ENCODE measurements at regions not wholly inside any gene's neighbourhood (a gene's known extent, or its start where the extent isn't known, plus 50 kb on each side); places are given as distances from the start of the nearest gene placed in this dataset.

GRCh38 chr1:183730107-183730724 lies 74.7 kb upstream of the RGL1 start:
- intact Hi-C loops (cut with DNase I; ENCODE audit: low total_unique reads) = no loop called here
- Histone ChIP-seq H3K27ac (no peak overlapping the region), H3K9me3 (no peaks in the 10 kb centered on the region), H3K36me3 (no peaks in the 10 kb centered on the region), H3K27me3 (no peaks in the 10 kb centered on the region), H3K4me3 (no peak overlapping the region), H3K4me1 (peaks cover 0 to 13% (median 3%) of the 10 kb centered on the region in 4 donors)
- no peak for DNase-seq
- in situ Hi-C loops (cut with MboI; ENCODE audit: low pct_ligation_motif_present in 1 of 4, low pct_unique_long_range_greater_than_20kb in 1 of 4, low sequenced_read_pairs in 3 of 4) = no loop called here
- TF ChIP-seq POLR2A (IDR thresholded peaks at IDR 0.05) (no peak), POLR2AphosphoS5 (IDR thresholded peaks at IDR 0.05) (no peak), EP300 (IDR thresholded peaks at IDR 0.05; ENCODE audit: low read depth) (no peak)
- 85% methylated on average over 2 of the region's 2 CpGs; no CpG with 5 or more reads in 1 of the 2 donors for WGBS, 2 donors (ENCODE audit: low coverage in 1 of 2)

GRCh38 chr1:183726825-183727224 lies 73.7 kb upstream of the APOBEC4 start:
- Histone ChIP-seq H3K4me1 (no peaks in the 10 kb centered on the region), H3K36me3 (no peaks in the 10 kb centered on the region), H3K27me3 (no peaks in the 10 kb centered on the region), H3K9me3 (no peaks in the 10 kb centered on the region), H3K4me3 (no peak overlapping the region), H3K27ac (no peak overlapping the region)
- in situ Hi-C loops (cut with MboI; ENCODE audit: low pct_ligation_motif_present in 1 of 4, low pct_unique_long_range_greater_than_20kb in 1 of 4, low sequenced_read_pairs in 3 of 4) (no loop called here), intact Hi-C loops (cut with DNase I; ENCODE audit: low total_unique reads) (no loop called here)
- 83% methylated on average over 1 of the region's 1 CpG for WGBS, 2 donors (ENCODE audit: low coverage in 1 of 2)
- no peak for DNase-seq
- TF ChIP-seq POLR2A (IDR thresholded peaks at IDR 0.05) (no peak), CTCF (IDR thresholded peaks at IDR 0.05) (no peak), EP300 (IDR thresholded peaks at IDR 0.05; ENCODE audit: low read depth) (no peak), POLR2AphosphoS5 (IDR thresholded peaks at IDR 0.05) (no peak)

- DNase-seq = no peak
- H3K4me1 ChIP-seq = no peaks in the 10 kb centered on the region
- in situ Hi-C loops (cut with MboI; ENCODE audit: low pct_ligation_motif_present in 1 of 4, low pct_unique_long_range_greater_than_20kb in 1 of 4, low sequenced_read_pairs in 3 of 4) (no loop called here), intact Hi-C loops (cut with DNase I; ENCODE audit: low total_unique reads) (no loop called here)
- no peak overlapping the region for H3K4me3 ChIP-seq
- no peaks in the 10 kb centered on the region for H3K9me3 ChIP-seq
- TF ChIP-seq EP300 (IDR thresholded peaks at IDR 0.05; ENCODE audit: low read depth) (no peak), CTCF (IDR thresholded peaks at IDR 0.05) (no peak)
- H3K27ac ChIP-seq = no peak overlapping the region
- WGBS, 2 donors (ENCODE audit: low coverage in 1 of 2) = 87% methylated on average over 5 of the region's 5 CpGs; no CpG with 5 or more reads in 1 of the 2 donors
- no peaks in the 10 kb centered on the region for H3K27me3 ChIP-seq
- H3K36me3 ChIP-seq = no peaks in the 10 kb centered on the region
Observed at GRCh38 chr1:183724350-183725042, 71.4 kb upstream of the APOBEC4 start.

- Histone ChIP-seq H3K9me3 (no peaks in the 10 kb centered on the region), H3K36me3 (no peaks in the 10 kb centered on the region), H3K4me1 (no peaks in the 10 kb centered on the region), H3K27me3 (no peaks in the 10 kb centered on the region), H3K4me3 (no peak overlapping the region), H3K27ac (no peak overlapping the region)
- in situ Hi-C loops (cut with MboI; ENCODE audit: low pct_ligation_motif_present in 1 of 4, low pct_unique_long_range_greater_than_20kb in 1 of 4, low sequenced_read_pairs in 3 of 4) = no loop called here
- intact Hi-C loops (cut with DNase I; ENCODE audit: low total_unique reads) = no loop called here
- 83% methylated on average over 2 of the region's 2 CpGs; no CpG with 5 or more reads in 1 of the 2 donors for WGBS, 2 donors (ENCODE audit: low coverage in 1 of 2)
- TF ChIP-seq CTCF (IDR thresholded peaks at IDR 0.05) = no peak
- TF ChIP-seq POLR2AphosphoS5 (IDR thresholded peaks at IDR 0.05) = no peak
- TF ChIP-seq POLR2A (IDR thresholded peaks at IDR 0.05) = no peak
- TF ChIP-seq EP300 (IDR thresholded peaks at IDR 0.05; ENCODE audit: low read depth) = no peak
- DNase-seq = no peak
Observed at GRCh38 chr1:183723571-183723970, 70.5 kb upstream of the APOBEC4 start.

Data from transverse colon (tissue), 4 donors.